ENCODE measurements at regions not wholly inside any gene's neighbourhood (a gene's known extent, or its start where the extent isn't known, plus 50 kb on each side); places are given as distances from the start of the nearest gene placed in this dataset.

- no peak for TF ChIP-seq SIN3A (IDR thresholded peaks at IDR 0.05; ENCODE audit: borderline replicate concordance, insufficient read depth, low read length)
- no peak for TF ChIP-seq TAF1 (IDR thresholded peaks at IDR 0.05; ENCODE audit: borderline replicate concordance, insufficient read depth, low read length)
- TF ChIP-seq REST (IDR thresholded peaks at IDR 0.05; ENCODE audit: insufficient read depth in 1 of 2, low read depth in 2 of 2, low read length in 2 of 2): no peak
Observed at GRCh38 chr5:68964679-68965078, 129.1 kb upstream of the SLC30A5 start.

GRCh38 chr5:68965926-68966325, 127.9 kb upstream of the SLC30A5 start:
- no peak for TF ChIP-seq FOXP2 (optimal IDR thresholded peaks at IDR 0.05; ENCODE audit: borderline replicate concordance, extremely low read depth, extremely low read length, insufficient read depth)

GRCh38 chr5:68966596-68966995, 127.2 kb upstream of the SLC30A5 start:
- TF ChIP-seq REST (IDR thresholded peaks at IDR 0.05; ENCODE audit: insufficient read depth in 1 of 2, low read depth in 2 of 2, low read length in 2 of 2): no peak

- no peak for TF ChIP-seq POLR2AphosphoS5 (IDR thresholded peaks at IDR 0.05; ENCODE audit: low read depth, low read length)
- TF ChIP-seq REST (IDR thresholded peaks at IDR 0.05; ENCODE audit: insufficient read depth in 1 of 2, low read depth in 2 of 2, low read length in 2 of 2): no peak
- TF ChIP-seq SIN3A (IDR thresholded peaks at IDR 0.05; ENCODE audit: borderline replicate concordance, insufficient read depth, low read length): no peak
- TF ChIP-seq TAF1 (IDR thresholded peaks at IDR 0.05; ENCODE audit: borderline replicate concordance, insufficient read depth, low read length): no peak
- TF ChIP-seq FOXP2 (optimal IDR thresholded peaks at IDR 0.05; ENCODE audit: borderline replicate concordance, extremely low read depth, extremely low read length, insufficient read depth): no peak
Observed at GRCh38 chr5:68968429-68968828, 125.4 kb upstream of the SLC30A5 start.

GRCh38 chr5:68970617-68971016, 123.2 kb upstream of the SLC30A5 start:
- TF ChIP-seq REST (IDR thresholded peaks at IDR 0.05; ENCODE audit: insufficient read depth in 1 of 2, low read depth in 2 of 2, low read length in 2 of 2) (no peak), TAF1 (IDR thresholded peaks at IDR 0.05; ENCODE audit: borderline replicate concordance, insufficient read depth, low read length) (no peak), SIN3A (IDR thresholded peaks at IDR 0.05; ENCODE audit: borderline replicate concordance, insufficient read depth, low read length) (no peak), POLR2AphosphoS5 (IDR thresholded peaks at IDR 0.05; ENCODE audit: low read depth, low read length) (no peak), FOXP2 (optimal IDR thresholded peaks at IDR 0.05; ENCODE audit: borderline replicate concordance, extremely low read depth, extremely low read length, insufficient read depth) (no peak)

GRCh38 chr5:68973696-68974095, 120.1 kb upstream of the SLC30A5 start:
- TF ChIP-seq TAF1 (IDR thresholded peaks at IDR 0.05; ENCODE audit: borderline replicate concordance, insufficient read depth, low read length): no peak
- no peak for TF ChIP-seq POLR2AphosphoS5 (IDR thresholded peaks at IDR 0.05; ENCODE audit: low read depth, low read length)
- no peak for TF ChIP-seq FOXP2 (optimal IDR thresholded peaks at IDR 0.05; ENCODE audit: borderline replicate concordance, extremely low read depth, extremely low read length, insufficient read depth)
- no peak for TF ChIP-seq SIN3A (IDR thresholded peaks at IDR 0.05; ENCODE audit: borderline replicate concordance, insufficient read depth, low read length)
- no peak for TF ChIP-seq REST (IDR thresholded peaks at IDR 0.05; ENCODE audit: insufficient read depth in 1 of 2, low read depth in 2 of 2, low read length in 2 of 2)

All from PFSK-1 (cell line).